Keratinocyte (primary cell): ENCODE measurements at regions not wholly inside any gene's neighbourhood (a gene's known extent, or its start where the extent isn't known, plus 50 kb on each side); places are given as distances from the start of the nearest gene placed in this dataset.

Experiments
- EZH2 ChIP-seq: IDR thresholded peaks from one replicate; pipeline ENCODE4 v1.6.1; 2012; ENCODE audit warnings: inconsistent platforms, mild to moderate bottlenecking, low read length, moderate library complexity
- TF ChIP-seq, protein P1 (sequence below), 3 experiments: IDR thresholded peaks in 1 of 3; conservative IDR thresholded peaks in 1 of 3; optimal IDR thresholded peaks in 1 of 3; 2 replicates in 2 of 3; 3 replicates in 1 of 3; pipeline versions ENCODE3 to v1.5.1; 2011; ENCODE audit warnings: low read length in 3 of 3, mild to moderate bottlenecking in 3 of 3, moderate library complexity in 2 of 3, control low read depth in 1 of 3, inconsistent platforms in 1 of 3; ENCODE audit not compliant: insufficient read depth in 2 of 3; ENCODE audit errors: extremely low read depth in 1 of 3

- TF ChIP-seq, protein P1, sequence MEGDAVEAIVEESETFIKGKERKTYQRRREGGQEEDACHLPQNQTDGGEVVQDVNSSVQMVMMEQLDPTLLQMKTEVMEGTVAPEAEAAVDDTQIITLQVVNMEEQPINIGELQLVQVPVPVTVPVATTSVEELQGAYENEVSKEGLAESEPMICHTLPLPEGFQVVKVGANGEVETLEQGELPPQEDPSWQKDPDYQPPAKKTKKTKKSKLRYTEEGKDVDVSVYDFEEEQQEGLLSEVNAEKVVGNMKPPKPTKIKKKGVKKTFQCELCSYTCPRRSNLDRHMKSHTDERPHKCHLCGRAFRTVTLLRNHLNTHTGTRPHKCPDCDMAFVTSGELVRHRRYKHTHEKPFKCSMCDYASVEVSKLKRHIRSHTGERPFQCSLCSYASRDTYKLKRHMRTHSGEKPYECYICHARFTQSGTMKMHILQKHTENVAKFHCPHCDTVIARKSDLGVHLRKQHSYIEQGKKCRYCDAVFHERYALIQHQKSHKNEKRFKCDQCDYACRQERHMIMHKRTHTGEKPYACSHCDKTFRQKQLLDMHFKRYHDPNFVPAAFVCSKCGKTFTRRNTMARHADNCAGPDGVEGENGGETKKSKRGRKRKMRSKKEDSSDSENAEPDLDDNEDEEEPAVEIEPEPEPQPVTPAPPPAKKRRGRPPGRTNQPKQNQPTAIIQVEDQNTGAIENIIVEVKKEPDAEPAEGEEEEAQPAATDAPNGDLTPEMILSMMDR (optimal IDR thresholded peaks at IDR 0.05 in 1 of 3, IDR thresholded peaks at IDR 0.05 in 1 of 3, conservative IDR thresholded peaks at IDR 0.05 in 1 of 3; ENCODE audit: extremely low read depth in 1 of 3, insufficient read depth in 2 of 3, low read length in 3 of 3), result no peak
- no peak for TF ChIP-seq EZH2
Measured at GRCh38 chr10:46235705-46236545, 50.9 kb upstream of the ANTXRL start.
